ENCODE measurements at regions not wholly inside any gene's neighbourhood (a gene's known extent, or its start where the extent isn't known, plus 50 kb on each side); places are given as distances from the start of the nearest gene placed in this dataset.
"Not testable (repeated sequence)": the region's sequence is repeated elsewhere in the genome, so short reads cannot be mapped to it uniquely, and the experiment has no call there.

GRCh38 chr5:134471858-134472449 is 53.5 kb upstream of the JADE2 start:
- not testable (repeated sequence) for DNase-seq

- no peak for DNase-seq
Observed at GRCh38 chr5:134468921-134469400, 56.5 kb upstream of the JADE2 start.

GRCh38 chr5:134467231-134467630 is 55.5 kb upstream of the CDKN2AIPNL start:
- no peak for DNase-seq

GRCh38 chr5:134466241-134467069 is 54.8 kb upstream of the CDKN2AIPNL start:
- DNase-seq: peak; percentile 69

GRCh38 chr5:134465816-134466240 is 54.1 kb upstream of the CDKN2AIPNL start:
- peak; percentile 68 for DNase-seq

GRCh38 chr5:134464988-134465815 is 53.5 kb upstream of the CDKN2AIPNL start:
- DNase-seq: no peak

GRCh38 chr5:134463991-134464760 is 52.5 kb upstream of the CDKN2AIPNL start:
- no peak for DNase-seq

- no peak for DNase-seq
Observed at GRCh38 chr5:134463176-134463720, 51.6 kb upstream of the CDKN2AIPNL start.

- no peak for DNase-seq
Observed at GRCh38 chr5:134462761-134463160, 51.1 kb upstream of the CDKN2AIPNL start.

GRCh38 chr5:134462047-134462575 is 50.4 kb upstream of the CDKN2AIPNL start:
- DNase-seq: no peak

All from NCI-H1436 (cell line).